VCaP (cell line): ENCODE measurements at regions not wholly inside any gene's neighbourhood (a gene's known extent, or its start where the extent isn't known, plus 50 kb on each side); places are given as distances from the start of the nearest gene placed in this dataset.

ENCODE experiments used
- H3K27ac ChIP-seq: fragments of 450-650 bp; 2 replicates; pipeline ENCODE4 v1.5.1; 2017
- TF ChIP-seq, protein P1 (sequence below): fragments of 450-650 bp; conservative IDR thresholded peaks from 2 replicates; pipeline ENCODE4 v1.5.1; 2017; ENCODE audit warnings: mild to moderate bottlenecking, moderate library complexity

DNA sequence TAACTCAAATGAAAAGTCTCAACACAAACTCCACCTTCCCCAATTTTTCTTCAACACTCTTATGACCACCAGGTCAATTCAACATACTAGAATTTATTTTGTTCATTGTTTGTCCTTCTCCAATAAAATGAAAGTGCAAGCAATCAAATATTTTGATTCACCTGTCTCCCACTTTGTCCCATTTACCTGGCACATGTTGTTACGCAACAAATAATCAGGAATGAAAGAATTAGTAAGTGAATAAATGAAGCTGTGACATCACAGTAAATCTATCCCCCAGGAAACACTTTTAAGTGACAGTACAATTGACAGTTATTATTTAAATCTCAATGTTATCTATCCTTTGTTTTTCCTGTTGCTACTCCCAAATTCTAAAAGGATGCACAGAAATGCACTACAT is 393.7 kb upstream of the OPRM1 start:
- TF ChIP-seq, protein P1, sequence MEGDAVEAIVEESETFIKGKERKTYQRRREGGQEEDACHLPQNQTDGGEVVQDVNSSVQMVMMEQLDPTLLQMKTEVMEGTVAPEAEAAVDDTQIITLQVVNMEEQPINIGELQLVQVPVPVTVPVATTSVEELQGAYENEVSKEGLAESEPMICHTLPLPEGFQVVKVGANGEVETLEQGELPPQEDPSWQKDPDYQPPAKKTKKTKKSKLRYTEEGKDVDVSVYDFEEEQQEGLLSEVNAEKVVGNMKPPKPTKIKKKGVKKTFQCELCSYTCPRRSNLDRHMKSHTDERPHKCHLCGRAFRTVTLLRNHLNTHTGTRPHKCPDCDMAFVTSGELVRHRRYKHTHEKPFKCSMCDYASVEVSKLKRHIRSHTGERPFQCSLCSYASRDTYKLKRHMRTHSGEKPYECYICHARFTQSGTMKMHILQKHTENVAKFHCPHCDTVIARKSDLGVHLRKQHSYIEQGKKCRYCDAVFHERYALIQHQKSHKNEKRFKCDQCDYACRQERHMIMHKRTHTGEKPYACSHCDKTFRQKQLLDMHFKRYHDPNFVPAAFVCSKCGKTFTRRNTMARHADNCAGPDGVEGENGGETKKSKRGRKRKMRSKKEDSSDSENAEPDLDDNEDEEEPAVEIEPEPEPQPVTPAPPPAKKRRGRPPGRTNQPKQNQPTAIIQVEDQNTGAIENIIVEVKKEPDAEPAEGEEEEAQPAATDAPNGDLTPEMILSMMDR, result no peak
- no peak overlapping the region for H3K27ac ChIP-seq

DNA sequence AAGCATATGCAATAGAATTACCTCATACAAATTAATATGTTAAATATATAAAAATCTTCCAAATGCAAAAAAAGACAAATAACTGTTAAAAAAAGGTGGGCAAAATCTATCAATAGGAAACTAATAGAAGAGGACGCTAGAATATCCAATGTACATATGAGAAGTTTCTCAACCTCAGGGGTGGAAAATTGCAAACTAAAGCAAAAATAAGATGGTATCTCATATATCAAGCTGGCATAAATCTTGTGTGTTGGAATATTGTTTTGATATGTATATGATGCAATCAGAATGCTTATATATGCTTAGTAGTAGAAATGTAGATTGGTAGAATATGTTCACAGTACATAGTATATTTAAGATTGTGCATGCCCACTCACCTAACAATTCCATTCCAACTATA is 395.0 kb upstream of the OPRM1 start:
- TF ChIP-seq, protein P1, result no peak
- no peak overlapping the region for H3K27ac ChIP-seq

DNA sequence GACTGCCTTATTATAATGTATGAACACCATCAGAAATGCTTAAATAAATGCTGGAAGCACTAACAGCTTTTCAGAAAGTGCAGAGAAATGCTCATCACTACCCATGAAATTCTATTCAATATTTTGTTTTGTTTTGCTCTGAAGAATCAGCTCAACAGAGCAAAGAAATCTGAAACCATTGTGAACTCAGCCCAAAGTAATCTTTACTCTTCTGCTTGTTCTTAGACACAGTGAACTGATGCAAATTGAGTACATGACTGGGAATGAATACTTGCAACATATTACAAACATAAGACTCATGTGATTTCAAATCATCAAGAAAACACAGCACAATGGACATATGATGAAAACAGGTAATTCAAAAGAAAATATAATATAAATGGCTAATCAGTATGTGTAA is 404.6 kb upstream of the OPRM1 start:
- TF ChIP-seq, protein P1, result no peak
- no peak overlapping the region for H3K27ac ChIP-seq

DNA sequence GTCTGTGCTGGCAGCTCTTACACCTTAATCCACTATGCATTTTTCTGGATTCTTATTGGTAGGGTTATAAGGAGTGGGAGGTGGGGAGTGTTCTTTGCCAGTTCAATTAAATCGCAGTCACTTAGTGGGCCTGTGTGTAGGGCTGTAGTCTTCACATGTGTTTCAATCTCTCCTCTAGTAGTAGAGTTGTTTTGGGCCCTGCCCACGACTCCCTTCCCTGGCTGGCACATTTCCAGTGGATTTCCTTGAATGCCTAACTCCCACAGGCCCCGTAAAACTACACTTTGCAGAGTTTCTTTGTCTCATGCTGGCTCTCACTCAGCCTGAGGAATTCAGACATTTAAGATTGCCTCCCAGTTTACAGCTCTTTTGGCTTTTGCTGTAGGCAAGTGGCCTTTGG is 414.0 kb upstream of the OPRM1 start:
- 0 out of 2 replicates have a peak overlapping the region, but pooled peaks have one; percentile 6 for H3K27ac ChIP-seq
- TF ChIP-seq, protein P1, result no peak

DNA sequence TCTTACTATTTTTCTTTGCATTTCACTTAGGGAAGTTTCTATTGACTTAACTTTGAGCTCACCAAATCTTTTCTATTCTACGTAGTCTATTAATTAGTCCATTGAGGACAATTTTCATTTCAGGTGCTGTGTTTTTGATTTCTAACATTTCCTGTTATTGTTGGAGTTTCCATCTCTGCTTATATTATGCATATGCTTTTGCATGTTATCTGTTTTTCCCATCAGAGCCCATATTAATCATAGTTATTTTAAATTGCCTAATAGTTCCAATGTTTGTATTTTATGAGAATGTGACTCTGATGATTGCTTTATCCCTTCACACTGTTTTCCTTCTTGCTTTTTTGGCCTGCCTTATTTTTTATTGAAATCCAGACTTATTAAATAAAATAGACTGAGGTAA is 414.5 kb upstream of the OPRM1 start:
- H3K27ac ChIP-seq, result no peak overlapping the region
- TF ChIP-seq, protein P1, result no peak

DNA sequence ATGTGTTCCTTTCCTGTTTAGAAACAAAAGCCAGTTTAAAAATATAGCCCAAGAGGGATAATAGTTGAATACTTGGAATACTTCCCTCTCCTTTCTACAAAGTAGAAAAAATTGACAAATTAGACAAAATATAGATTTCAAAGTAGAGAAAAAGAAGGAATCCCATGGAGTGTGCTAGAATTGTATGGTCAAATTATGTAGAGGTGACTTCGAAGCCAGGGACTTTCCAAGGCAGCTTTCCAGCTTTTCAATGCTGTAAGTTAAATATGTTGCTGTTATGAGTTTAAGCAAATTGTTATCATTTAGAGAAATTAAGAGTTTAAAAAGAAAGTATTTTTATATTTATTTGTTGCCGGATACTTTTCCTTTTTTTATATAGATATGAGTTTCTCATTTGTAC is 415.5 kb upstream of the OPRM1 start:
- TF ChIP-seq, protein P1, result no peak
- no peak overlapping the region for H3K27ac ChIP-seq

DNA sequence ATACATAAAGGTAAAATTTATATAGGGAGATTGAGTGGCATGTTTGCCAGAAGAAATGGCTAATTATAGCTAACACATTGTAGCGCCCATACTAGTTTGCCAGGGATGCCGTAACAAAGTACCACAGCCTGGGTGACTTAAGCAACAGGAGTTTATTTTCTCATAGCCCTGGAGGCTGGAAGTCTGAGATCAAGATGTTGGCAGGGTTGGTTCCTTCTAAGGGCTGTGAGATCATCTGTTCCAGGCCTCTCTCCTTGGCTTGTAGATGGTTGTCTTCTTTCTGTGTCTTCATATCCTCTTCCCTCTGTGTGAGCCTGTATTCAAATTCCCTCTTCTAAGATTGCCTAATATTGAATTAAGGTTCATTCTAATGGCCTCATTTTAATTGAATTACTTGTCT is 417.5 kb upstream of the OPRM1 start:
- TF ChIP-seq, protein P1, result no peak
- H3K27ac ChIP-seq, result no peak overlapping the region

DNA sequence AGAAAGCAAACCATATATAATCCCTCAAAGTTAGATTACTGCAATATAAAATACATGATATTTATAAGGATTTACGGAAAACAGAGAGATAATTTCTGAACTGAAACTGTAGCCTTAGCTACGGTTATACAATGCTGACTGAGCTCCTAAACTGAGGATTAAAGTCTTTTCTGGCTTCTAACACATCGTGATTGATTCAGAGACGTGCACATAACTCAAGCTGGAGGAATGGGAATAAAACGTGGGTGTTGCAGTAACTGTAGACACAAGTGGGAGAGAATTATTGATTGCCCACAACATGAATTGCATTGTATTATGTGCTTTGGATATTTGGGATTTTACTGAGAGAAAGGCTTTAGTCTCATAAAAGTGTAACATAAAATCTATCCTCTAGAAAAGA is 418.0 kb upstream of the OPRM1 start:
- TF ChIP-seq, protein P1, result no peak
- H3K27ac ChIP-seq, result no peak overlapping the region
